ENCODE measurements at regions not wholly inside any gene's neighbourhood (a gene's known extent, or its start where the extent isn't known, plus 50 kb on each side); places are given as distances from the start of the nearest gene placed in this dataset.

GRCh38 chr2:152255918-152256317 lies 79.1 kb upstream of the FMNL2 start:
- no peak for TF ChIP-seq EZH2 (IDR thresholded peaks at IDR 0.05; ENCODE audit: borderline replicate concordance, low read depth, low read length)
- TF ChIP-seq NFRKB (IDR thresholded peaks at IDR 0.05; ENCODE audit: low read depth), result no peak
- no peak for TF ChIP-seq POLR2A (conservative IDR thresholded peaks at IDR 0.05)
- no peak for TF ChIP-seq XRCC3 (IDR thresholded peaks at IDR 0.05)
- no peak for TF ChIP-seq SRSF9 (IDR thresholded peaks at IDR 0.05; ENCODE audit: borderline replicate concordance, low read depth, low read length)
- no peak for TF ChIP-seq ELK1 (CRISPR knock-in tag; IDR thresholded peaks at IDR 0.05)
- no peak for TF ChIP-seq FOXK1 (CRISPR knock-in tag; IDR thresholded peaks at IDR 0.05; ENCODE audit: borderline replicate concordance)
- TF ChIP-seq TBP (optimal IDR thresholded peaks at IDR 0.05; ENCODE audit: low read depth, low read length), result no peak
- TF ChIP-seq HOXB6 (CRISPR knock-in tag; IDR thresholded peaks at IDR 0.05; ENCODE audit: borderline replicate concordance), result no peak
- TF ChIP-seq ZNF133 (CRISPR knock-in tag; IDR thresholded peaks at IDR 0.05), result no peak
- TF ChIP-seq ZNF140 (CRISPR knock-in tag; IDR thresholded peaks at IDR 0.05), result no peak
- no peak for TF ChIP-seq CHD4 (IDR thresholded peaks at IDR 0.05; ENCODE audit: insufficient read depth, insufficient replicate concordance, low read depth, low read length, poor library complexity, severe bottlenecking)
- TF ChIP-seq RAD21 (CRISPR knock-in tag; conservative IDR thresholded peaks at IDR 0.05 in 1 of 2, IDR thresholded peaks at IDR 0.05 in 1 of 2), result no peak
